ENCODE measurements at regions not wholly inside any gene's neighbourhood (a gene's known extent, or its start where the extent isn't known, plus 50 kb on each side); places are given as distances from the start of the nearest gene placed in this dataset.

DNA sequence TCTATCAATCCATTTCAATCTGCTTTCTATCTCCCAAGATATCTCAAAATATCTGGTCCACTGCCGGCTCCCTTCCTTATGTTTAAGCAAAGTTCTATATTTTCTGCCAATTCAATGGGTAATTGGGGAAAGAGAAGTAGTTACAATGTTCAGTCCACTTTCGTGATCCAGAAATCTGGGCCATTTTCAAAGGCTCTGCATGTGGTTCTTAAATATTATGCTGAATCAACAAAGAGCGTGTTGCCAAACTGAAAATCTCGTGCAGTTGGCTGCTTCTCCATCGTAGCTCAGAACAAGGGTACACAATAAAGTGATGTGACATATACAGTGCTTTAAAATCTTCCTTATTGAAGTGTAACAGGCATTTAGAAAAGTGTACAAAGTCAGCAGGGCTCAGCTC lies 863.1 kb downstream of the RNF144A start:
- no peaks in the 10 kb centered on the region for H3K4me1 ChIP-seq (ENCODE audit: control insufficient read depth, insufficient read depth, low read length)
- H3K27ac ChIP-seq (ENCODE audit: extremely low read depth, low read depth, low read length) = no peak overlapping the region
- H3K36me3 ChIP-seq (ENCODE audit: control insufficient read depth in 2 of 2, insufficient read depth in 1 of 2, low read length in 2 of 2) = no peaks in the 10 kb centered on the region
- TF ChIP-seq SETDB1 (IDR thresholded peaks at IDR 0.05; ENCODE audit: insufficient read length, low read length) (no peak), ZBTB17 (tag by site-specific recombination; IDR thresholded peaks at IDR 0.05) (no peak), EGR2 (tag by site-specific recombination; IDR thresholded peaks at IDR 0.05; ENCODE audit: low read depth) (no peak), MZF1 (tag by site-specific recombination; IDR thresholded peaks at IDR 0.05; ENCODE audit: borderline replicate concordance) (no peak), ZNF132 (tag by site-specific recombination; IDR thresholded peaks at IDR 0.05; ENCODE audit: borderline replicate concordance) (no peak), WT1 (tag by site-specific recombination; IDR thresholded peaks at IDR 0.05) (no peak), ZNF621 (tag by site-specific recombination; IDR thresholded peaks at IDR 0.05) (no peak), ZSCAN23 (tag by site-specific recombination; IDR thresholded peaks at IDR 0.05) (no peak), ZEB2 (tag by site-specific recombination; IDR thresholded peaks at IDR 0.05) (no peak), ZNF843 (tag by site-specific recombination; IDR thresholded peaks at IDR 0.05) (no peak), ZNF211 (tag by site-specific recombination; IDR thresholded peaks at IDR 0.05; ENCODE audit: low read depth) (no peak)
- TF ChIP-seq, protein P1, sequence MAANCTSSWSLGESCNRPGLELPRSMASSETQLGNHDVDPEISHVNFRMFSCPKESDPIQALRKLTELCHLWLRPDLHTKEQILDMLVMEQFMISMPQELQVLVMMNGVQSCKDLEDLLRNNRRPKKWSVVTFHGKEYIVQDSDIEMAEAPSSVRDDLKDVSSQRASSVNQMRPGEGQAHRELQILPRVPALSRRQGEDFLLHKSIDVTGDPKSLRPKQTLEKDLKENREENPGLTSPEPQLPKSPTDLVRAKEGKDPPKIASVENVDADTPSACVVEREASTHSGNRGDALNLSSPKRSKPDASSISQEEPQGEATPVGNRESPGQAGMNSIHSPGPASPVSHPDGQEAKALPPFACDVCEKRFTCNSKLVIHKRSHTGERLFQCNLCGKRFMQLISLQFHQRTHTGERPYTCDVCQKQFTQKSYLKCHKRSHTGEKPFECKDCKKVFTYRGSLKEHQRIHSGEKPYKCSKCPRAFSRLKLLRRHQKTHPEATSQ (tag by site-specific recombination; IDR thresholded peaks at IDR 0.05) = no peak
- TF ChIP-seq, protein P2, sequence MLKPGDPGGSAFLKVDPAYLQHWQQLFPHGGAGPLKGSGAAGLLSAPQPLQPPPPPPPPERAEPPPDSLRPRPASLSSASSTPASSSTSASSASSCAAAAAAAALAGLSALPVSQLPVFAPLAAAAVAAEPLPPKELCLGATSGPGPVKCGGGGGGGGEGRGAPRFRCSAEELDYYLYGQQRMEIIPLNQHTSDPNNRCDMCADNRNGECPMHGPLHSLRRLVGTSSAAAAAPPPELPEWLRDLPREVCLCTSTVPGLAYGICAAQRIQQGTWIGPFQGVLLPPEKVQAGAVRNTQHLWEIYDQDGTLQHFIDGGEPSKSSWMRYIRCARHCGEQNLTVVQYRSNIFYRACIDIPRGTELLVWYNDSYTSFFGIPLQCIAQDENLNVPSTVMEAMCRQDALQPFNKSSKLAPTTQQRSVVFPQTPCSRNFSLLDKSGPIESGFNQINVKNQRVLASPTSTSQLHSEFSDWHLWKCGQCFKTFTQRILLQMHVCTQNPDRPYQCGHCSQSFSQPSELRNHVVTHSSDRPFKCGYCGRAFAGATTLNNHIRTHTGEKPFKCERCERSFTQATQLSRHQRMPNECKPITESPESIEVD (tag by site-specific recombination; IDR thresholded peaks at IDR 0.05) = no peak
- TF ChIP-seq, protein P3, sequence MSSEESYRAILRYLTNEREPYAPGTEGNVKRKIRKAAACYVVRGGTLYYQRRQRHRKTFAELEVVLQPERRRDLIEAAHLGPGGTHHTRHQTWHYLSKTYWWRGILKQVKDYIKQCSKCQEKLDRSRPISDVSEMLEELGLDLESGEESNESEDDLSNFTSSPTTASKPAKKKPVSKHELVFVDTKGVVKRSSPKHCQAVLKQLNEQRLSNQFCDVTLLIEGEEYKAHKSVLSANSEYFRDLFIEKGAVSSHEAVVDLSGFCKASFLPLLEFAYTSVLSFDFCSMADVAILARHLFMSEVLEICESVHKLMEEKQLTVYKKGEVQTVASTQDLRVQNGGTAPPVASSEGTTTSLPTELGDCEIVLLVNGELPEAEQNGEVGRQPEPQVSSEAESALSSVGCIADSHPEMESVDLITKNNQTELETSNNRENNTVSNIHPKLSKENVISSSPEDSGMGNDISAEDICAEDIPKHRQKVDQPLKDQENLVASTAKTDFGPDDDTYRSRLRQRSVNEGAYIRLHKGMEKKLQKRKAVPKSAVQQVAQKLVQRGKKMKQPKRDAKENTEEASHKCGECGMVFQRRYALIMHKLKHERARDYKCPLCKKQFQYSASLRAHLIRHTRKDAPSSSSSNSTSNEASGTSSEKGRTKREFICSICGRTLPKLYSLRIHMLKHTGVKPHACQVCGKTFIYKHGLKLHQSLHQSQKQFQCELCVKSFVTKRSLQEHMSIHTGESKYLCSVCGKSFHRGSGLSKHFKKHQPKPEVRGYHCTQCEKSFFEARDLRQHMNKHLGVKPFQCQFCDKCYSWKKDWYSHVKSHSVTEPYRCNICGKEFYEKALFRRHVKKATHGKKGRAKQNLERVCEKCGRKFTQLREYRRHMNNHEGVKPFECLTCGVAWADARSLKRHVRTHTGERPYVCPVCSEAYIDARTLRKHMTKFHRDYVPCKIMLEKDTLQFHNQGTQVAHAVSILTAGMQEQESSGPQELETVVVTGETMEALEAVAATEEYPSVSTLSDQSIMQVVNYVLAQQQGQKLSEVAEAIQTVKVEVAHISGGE (tag by site-specific recombination; conservative IDR thresholded peaks at IDR 0.05; ENCODE audit: low read depth) = no peak
- H3K9me3 ChIP-seq (ENCODE audit: control insufficient read depth, insufficient read depth, low read depth, low read length) = no peaks in the 10 kb centered on the region
- CTCF ChIA-PET = no interaction called here
- no peak overlapping the region for H3K4me3 ChIP-seq (ENCODE audit: low read depth, low read length)
- POLR2A ChIA-PET = no interaction called here

DNA sequence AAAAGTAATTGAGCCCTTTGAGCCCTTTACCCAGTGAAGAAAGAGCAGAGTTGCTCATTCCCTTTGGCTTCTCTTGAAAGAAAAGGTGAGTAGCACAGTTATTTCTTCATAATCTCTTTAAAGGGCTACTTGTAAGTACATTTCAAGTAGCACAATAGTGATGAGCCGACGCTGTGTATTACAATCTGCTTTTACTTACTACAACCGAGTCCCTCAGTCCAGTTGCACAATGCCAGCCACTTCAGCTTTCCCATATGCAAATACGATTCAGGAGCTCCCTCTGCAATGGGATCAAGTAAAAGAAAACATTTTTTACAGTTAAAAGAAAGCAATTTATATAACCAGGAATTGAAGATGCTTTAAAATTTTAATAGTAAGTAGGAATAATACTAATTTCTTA lies 868.5 kb downstream of the RNF144A start:
- Histone ChIP-seq H3K27ac (ENCODE audit: extremely low read depth, low read depth, low read length) (no peak overlapping the region), H3K9me3 (ENCODE audit: control insufficient read depth, insufficient read depth, low read depth, low read length) (no peaks in the 10 kb centered on the region), H3K4me3 (ENCODE audit: low read depth, low read length) (no peak overlapping the region), H3K4me1 (ENCODE audit: control insufficient read depth, insufficient read depth, low read length) (no peaks in the 10 kb centered on the region), H3K36me3 (ENCODE audit: control insufficient read depth in 2 of 2, insufficient read depth in 1 of 2, low read length in 2 of 2) (no peaks in the 10 kb centered on the region)
- ChIA-PET CTCF (no interaction called here), POLR2A (no interaction called here)
- no peak for TF ChIP-seq REPIN1 (tag by site-specific recombination; IDR thresholded peaks at IDR 0.05; ENCODE audit: low read depth)
- no peak for TF ChIP-seq ZNF830 (tag by site-specific recombination; IDR thresholded peaks at IDR 0.05; ENCODE audit: low read depth)
- TF ChIP-seq ZNF391 (tag by site-specific recombination; IDR thresholded peaks at IDR 0.05; ENCODE audit: borderline replicate concordance, low read depth) = no peak
- no peak for TF ChIP-seq RBAK (tag by site-specific recombination; IDR thresholded peaks at IDR 0.05)
- no peak for TF ChIP-seq YY1 (tag by site-specific recombination; IDR thresholded peaks at IDR 0.05)
- TF ChIP-seq, protein P3 (tag by site-specific recombination; conservative IDR thresholded peaks at IDR 0.05; ENCODE audit: low read depth) = no peak
